Peyer's patch (tissue), 4 donors: ENCODE measurements at regions not wholly inside any gene's neighbourhood (a gene's known extent, or its start where the extent isn't known, plus 50 kb on each side); places are given as distances from the start of the nearest gene placed in this dataset.

Experiments used
- DNase-seq, 3 donors: peaks; one replicate each; pipeline ENCODE4 v3.0.0-alpha.2; 2017 to 2019
- H3K27ac ChIP-seq, 4 donors: fragments of 200-600 bp; sonication (generic); one replicate each; pipeline ENCODE4 v1.5.1; 2016 to 2019
- H3K27me3 ChIP-seq, 2 donors: fragments of 200-600 bp; sonication (generic); one replicate each; pipeline ENCODE4 v1.5.1; 2019
- H3K36me3 ChIP-seq, 3 donors: fragments of 200-600 bp; sonication (generic); one replicate each; pipeline ENCODE4 v1.5.1; 2016 to 2019
- H3K4me1 ChIP-seq, 4 donors: fragments of 200-600 bp; sonication (generic); one replicate each; pipeline ENCODE4 v1.5.1; 2016 to 2019
- H3K4me3 ChIP-seq, 4 donors: fragments of 200-600 bp; sonication (generic); 1 replicate in 3 of 4; 2 replicates in 1 of 4; pipeline ENCODE4 v1.5.1; 2016 to 2019; ENCODE audit warnings: mild to moderate bottlenecking in 1 of 4
- H3K9me3 ChIP-seq, 4 donors: fragments of 200-600 bp; sonication (generic); one replicate each; pipeline ENCODE4 v1.5.1; 2016 to 2019; ENCODE audit warnings: mild to moderate bottlenecking in 1 of 4
- POLR2A ChIP-seq, 2 donors: fragments of 450-650 bp; IDR thresholded peaks; one replicate each; pipeline ENCODE4 v1.5.1; 2017; ENCODE audit warnings: antibody characterized with exemption in 2 of 2, mild to moderate bottlenecking in 2 of 2, moderate library complexity in 2 of 2
- TF ChIP-seq, protein P1 (sequence below), 6 experiments: fragments of 450-650 bp in 4 of 6; fragments of 200-600 bp in 2 of 6; sonication (generic) in 1 of 6; IDR thresholded peaks; one replicate each; pipeline ENCODE4 v1.5.1; 2017 to 2019; ENCODE audit warnings: antibody characterized with exemption in 6 of 6, mild to moderate bottlenecking in 3 of 6, moderate library complexity in 1 of 6

DNA sequence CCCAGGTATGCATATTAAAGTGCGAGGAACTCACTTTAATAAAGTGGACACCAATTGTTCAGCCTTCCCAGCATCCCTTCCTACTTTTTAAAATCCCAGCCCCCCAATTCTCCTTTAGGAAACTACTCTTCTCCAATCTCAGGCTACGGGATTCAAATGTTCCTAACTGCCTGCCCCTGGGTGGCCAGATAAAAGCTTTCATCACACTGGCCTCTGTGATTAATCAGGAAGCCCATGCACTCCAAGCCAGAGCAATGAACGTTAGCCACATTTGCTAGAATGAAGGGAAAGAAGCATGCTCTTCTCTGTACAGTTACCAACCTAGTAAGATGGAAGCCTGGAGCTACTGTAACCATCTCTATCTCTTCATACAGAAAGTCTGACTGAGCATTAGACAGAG is 250.3 kb upstream of the UBE2E2 start:
- TF ChIP-seq, protein P1, sequence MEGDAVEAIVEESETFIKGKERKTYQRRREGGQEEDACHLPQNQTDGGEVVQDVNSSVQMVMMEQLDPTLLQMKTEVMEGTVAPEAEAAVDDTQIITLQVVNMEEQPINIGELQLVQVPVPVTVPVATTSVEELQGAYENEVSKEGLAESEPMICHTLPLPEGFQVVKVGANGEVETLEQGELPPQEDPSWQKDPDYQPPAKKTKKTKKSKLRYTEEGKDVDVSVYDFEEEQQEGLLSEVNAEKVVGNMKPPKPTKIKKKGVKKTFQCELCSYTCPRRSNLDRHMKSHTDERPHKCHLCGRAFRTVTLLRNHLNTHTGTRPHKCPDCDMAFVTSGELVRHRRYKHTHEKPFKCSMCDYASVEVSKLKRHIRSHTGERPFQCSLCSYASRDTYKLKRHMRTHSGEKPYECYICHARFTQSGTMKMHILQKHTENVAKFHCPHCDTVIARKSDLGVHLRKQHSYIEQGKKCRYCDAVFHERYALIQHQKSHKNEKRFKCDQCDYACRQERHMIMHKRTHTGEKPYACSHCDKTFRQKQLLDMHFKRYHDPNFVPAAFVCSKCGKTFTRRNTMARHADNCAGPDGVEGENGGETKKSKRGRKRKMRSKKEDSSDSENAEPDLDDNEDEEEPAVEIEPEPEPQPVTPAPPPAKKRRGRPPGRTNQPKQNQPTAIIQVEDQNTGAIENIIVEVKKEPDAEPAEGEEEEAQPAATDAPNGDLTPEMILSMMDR (IDR thresholded peaks at IDR 0.05) = no peak
- no peak for TF ChIP-seq POLR2A (IDR thresholded peaks at IDR 0.05)
- no peaks in the 10 kb centered on the region for H3K9me3 ChIP-seq
- DNase-seq = no peak
- no peaks in the 10 kb centered on the region for H3K36me3 ChIP-seq
- no peak overlapping the region for H3K4me3 ChIP-seq
- H3K4me1 ChIP-seq = no peaks in the 10 kb centered on the region
- no peaks in the 10 kb centered on the region for H3K27me3 ChIP-seq
- no peak overlapping the region for H3K27ac ChIP-seq

DNA sequence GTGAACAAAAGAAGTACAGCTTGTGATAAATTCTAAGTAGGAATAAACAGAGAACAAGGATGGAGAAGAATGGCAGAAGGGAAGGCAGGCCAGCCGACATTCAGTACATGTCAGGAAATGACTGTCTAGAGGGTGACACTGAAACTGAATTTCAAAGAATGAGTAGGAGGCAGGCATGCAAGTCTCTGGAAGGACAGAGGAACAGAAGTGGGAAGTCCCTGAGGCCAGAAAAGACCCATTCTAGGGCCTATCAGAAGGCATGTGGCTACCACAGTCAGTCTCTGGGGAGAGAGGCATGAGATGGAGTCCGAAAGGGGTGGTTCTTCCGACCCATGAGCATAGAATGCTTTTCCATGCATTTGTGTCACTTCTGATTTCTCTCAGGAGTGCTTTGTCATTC is 243.5 kb upstream of the UBE2E2 start:
- Histone ChIP-seq H3K27me3 (no peaks in the 10 kb centered on the region), H3K4me3 (no peak overlapping the region), H3K27ac (no peak overlapping the region), H3K4me1 (no peaks in the 10 kb centered on the region), H3K36me3 (no peaks in the 10 kb centered on the region), H3K9me3 (no peaks in the 10 kb centered on the region)
- no peak for DNase-seq
- no peak for TF ChIP-seq POLR2A (IDR thresholded peaks at IDR 0.05)
- TF ChIP-seq, protein P1 (IDR thresholded peaks at IDR 0.05) = no peak

DNA sequence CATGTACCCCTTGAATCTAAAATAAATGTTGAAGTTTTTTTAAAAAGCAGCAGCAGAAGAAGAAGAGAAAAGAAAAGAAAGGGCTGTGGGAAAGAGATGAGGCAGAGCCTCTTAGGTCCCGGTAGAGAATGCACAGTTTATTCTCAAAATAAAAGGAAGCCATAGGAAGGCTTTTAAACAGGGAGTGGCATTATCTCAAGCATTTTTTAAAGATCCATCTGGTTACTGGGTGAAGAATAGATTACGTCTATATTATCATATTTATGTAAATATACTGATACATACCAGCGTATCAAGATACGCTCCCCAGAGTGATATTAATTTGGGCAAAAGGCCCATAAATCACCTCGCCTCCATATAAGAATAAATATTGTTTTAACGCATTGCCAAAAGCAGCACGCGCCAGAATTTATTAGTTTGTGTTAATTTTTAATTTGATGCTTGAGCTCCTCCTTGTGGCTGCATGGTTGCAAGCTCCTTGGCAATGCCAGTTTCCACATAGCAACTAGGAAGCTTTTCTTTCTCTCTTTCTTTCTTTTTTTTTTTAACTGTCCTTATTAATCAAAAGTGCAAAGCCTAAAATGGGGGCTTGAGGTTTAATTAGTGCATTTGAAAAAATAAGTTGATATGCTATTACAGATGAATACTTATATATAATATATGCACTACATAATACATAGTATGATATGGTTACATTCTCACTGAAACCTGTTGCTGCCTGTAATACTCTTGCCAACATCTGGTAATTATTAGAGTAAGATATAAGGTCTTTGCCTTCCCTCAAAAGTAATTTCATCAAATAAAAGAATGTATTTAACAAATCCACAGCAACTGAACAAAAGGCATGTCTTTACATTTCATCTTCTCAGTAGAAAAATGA is 242.8 kb upstream of the UBE2E2 start:
- DNase-seq = peak in 1 of 3 donors; percentile 49
- TF ChIP-seq POLR2A (IDR thresholded peaks at IDR 0.05) = no peak
- TF ChIP-seq, protein P1 (IDR thresholded peaks at IDR 0.05) = peak in 5 of 6 experiments; percentile 12 to 64 (median 56)
- no peaks in the 10 kb centered on the region for H3K27me3 ChIP-seq
- no peaks in the 10 kb centered on the region for H3K36me3 ChIP-seq
- H3K4me1 ChIP-seq = no peaks in the 10 kb centered on the region
- H3K27ac ChIP-seq = no peak overlapping the region
- H3K9me3 ChIP-seq = no peaks in the 10 kb centered on the region
- no peak overlapping the region for H3K4me3 ChIP-seq

DNA sequence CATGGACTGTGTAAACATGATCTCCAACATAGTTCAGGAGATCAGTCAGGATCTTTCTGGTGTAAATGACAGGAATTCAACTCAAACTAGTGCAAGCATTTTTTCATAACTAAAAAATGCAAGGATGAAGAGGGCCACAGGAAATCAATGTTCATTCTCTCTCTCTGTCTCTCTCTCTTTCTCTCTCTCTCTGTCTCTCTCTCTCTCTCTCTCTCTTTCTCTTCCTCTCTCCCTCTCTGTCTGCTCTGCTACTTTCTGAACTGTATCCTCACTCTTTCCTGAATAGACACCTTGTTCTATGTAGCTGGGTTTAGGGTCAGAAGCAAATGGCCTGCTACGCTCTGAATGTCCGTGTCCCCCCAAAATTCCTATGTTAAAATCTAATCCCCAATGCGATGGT is 240.9 kb upstream of the UBE2E2 start:
- no peaks in the 10 kb centered on the region for H3K27me3 ChIP-seq
- DNase-seq = no peak
- no peaks in the 10 kb centered on the region for H3K4me1 ChIP-seq
- no peaks in the 10 kb centered on the region for H3K9me3 ChIP-seq
- H3K36me3 ChIP-seq = no peaks in the 10 kb centered on the region
- H3K27ac ChIP-seq = no peak overlapping the region
- TF ChIP-seq, protein P1 (IDR thresholded peaks at IDR 0.05) = no peak
- no peak for TF ChIP-seq POLR2A (IDR thresholded peaks at IDR 0.05)
- H3K4me3 ChIP-seq = no peak overlapping the region

DNA sequence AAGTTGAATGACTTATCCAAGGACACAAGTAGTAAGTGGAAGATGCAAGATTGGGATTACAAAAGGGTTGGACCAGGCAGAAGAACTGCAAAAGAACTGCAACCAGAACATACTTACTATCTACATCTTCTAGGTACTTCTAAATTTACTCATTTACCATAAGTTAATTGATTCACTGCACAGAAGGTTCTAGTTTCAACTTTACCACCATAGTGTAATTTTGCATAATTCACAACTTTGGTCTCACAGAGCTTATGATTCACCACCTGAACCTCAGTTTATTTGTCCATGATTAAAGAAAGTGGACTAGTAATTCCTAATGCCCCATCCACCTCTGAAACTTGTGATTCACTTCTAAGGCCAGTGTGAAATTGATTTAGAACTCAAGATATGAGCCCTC is 236.8 kb upstream of the UBE2E2 start:
- no peak overlapping the region for H3K4me3 ChIP-seq
- no peaks in the 10 kb centered on the region for H3K4me1 ChIP-seq
- no peaks in the 10 kb centered on the region for H3K9me3 ChIP-seq
- no peaks in the 10 kb centered on the region for H3K36me3 ChIP-seq
- H3K27me3 ChIP-seq = no peaks in the 10 kb centered on the region
- no peak overlapping the region for H3K27ac ChIP-seq
- DNase-seq = no peak
- TF ChIP-seq, protein P1 (IDR thresholded peaks at IDR 0.05) = no peak
- TF ChIP-seq POLR2A (IDR thresholded peaks at IDR 0.05) = no peak
